Stimulated activated CD4-positive, alpha-beta T cell treated with anti-CD3 and anti-CD28 coated beads, Interleukin-12 subunit alpha, Interleukin-12 subunit beta, amount 100 ng/mL, for 48 hours (primary cell): ENCODE measurements at regions not wholly inside any gene's neighbourhood (a gene's known extent, or its start where the extent isn't known, plus 50 kb on each side); places are given as distances from the start of the nearest gene placed in this dataset.
"Not testable (repeated sequence)": the region's sequence is repeated elsewhere in the genome, so short reads cannot be mapped to it uniquely, and the experiment has no call there.

ENCODE experiments used
- DNase-seq, 3 donors: peaks; one replicate each; pipeline ENCODE4 v3.0.0-alpha.2; 2020; ENCODE audit warnings: low read depth in 2 of 3, low spot score in 1 of 3

- no peak for DNase-seq
Measured at GRCh38 chr3:20515834-20516233, 329.8 kb upstream of the SGO1 start.

- no peak for DNase-seq
Measured at GRCh38 chr3:20511863-20512505, 326.0 kb upstream of the SGO1 start.

- DNase-seq: no peak
Measured at GRCh38 chr3:20510396-20510795, 324.4 kb upstream of the SGO1 start.

- DNase-seq: no peak
Measured at GRCh38 chr3:20503394-20504082, 317.5 kb upstream of the SGO1 start.

- DNase-seq: no peak
Measured at GRCh38 chr3:20490996-20491395, 305.0 kb upstream of the SGO1 start.

GRCh38 chr3:20488151-20488550, 302.1 kb upstream of the SGO1 start:
- no peak for DNase-seq

GRCh38 chr3:20484126-20484525, 298.1 kb upstream of the SGO1 start:
- no peak for DNase-seq

- DNase-seq: no peak
Measured at GRCh38 chr3:20482350-20482749, 296.3 kb upstream of the SGO1 start.

GRCh38 chr3:20480786-20481365, 294.9 kb upstream of the SGO1 start:
- no peak for DNase-seq

- DNase-seq: no peak
Measured at GRCh38 chr3:20478436-20478835, 292.4 kb upstream of the SGO1 start.

- not testable (repeated sequence) for DNase-seq
Measured at GRCh38 chr3:20464237-20464636, 278.2 kb upstream of the SGO1 start.

- no peak for DNase-seq
Measured at GRCh38 chr3:20462723-20463122, 276.7 kb upstream of the SGO1 start.

- no peak for DNase-seq
Measured at GRCh38 chr3:20462226-20462625, 276.2 kb upstream of the SGO1 start.

GRCh38 chr3:20458994-20459716, 273.1 kb upstream of the SGO1 start:
- DNase-seq: no peak

- no peak for DNase-seq
Measured at GRCh38 chr3:20456511-20456910, 270.5 kb upstream of the SGO1 start.

- no peak for DNase-seq
Measured at GRCh38 chr3:20451170-20451569, 265.2 kb upstream of the SGO1 start.

- DNase-seq: no peak
Measured at GRCh38 chr3:20450611-20451010, 264.6 kb upstream of the SGO1 start.

GRCh38 chr3:20442846-20443245, 256.8 kb upstream of the SGO1 start:
- DNase-seq: no peak

- not testable (repeated sequence) for DNase-seq
Measured at GRCh38 chr3:20427268-20427667, 241.3 kb upstream of the SGO1 start.

- no peak for DNase-seq
Measured at GRCh38 chr3:20425138-20425537, 239.1 kb upstream of the SGO1 start.

GRCh38 chr3:20424086-20424485, 238.1 kb upstream of the SGO1 start:
- DNase-seq: no peak

GRCh38 chr3:20422391-20422790, 236.4 kb upstream of the SGO1 start:
- no peak for DNase-seq
